Activated T-helper 2 cell treated with anti-CD3 and anti-CD28 coated beads, Interferon-gamma antibody, Interleukin-2, Interleukin-4, amounts not matched to agents 10 μg/mL and 5 μg/mL and 100 μg/mL, durations not matched to agents 14 hours and 24 hours and 36 hours (primary cell): ENCODE measurements at regions not wholly inside any gene's neighbourhood (a gene's known extent, or its start where the extent isn't known, plus 50 kb on each side); places are given as distances from the start of the nearest gene placed in this dataset.

Source experiments
- DNase-seq: peaks from one replicate; pipeline ENCODE4 v3.0.0; 2021; ENCODE audit warnings: low spot score
- H3K27ac Mint-ChIP-seq: one replicate; pipeline ENCODE4 v1.8.0; 2021; ENCODE audit warnings: mixed read lengths
- H3K27me3 Mint-ChIP-seq: one replicate; pipeline ENCODE4 v1.8.0; 2021; ENCODE audit warnings: low read depth, mixed read lengths
- H3K36me3 Mint-ChIP-seq: one replicate; pipeline ENCODE4 v1.8.0; 2021; ENCODE audit warnings: low read depth, mixed read lengths
- H3K4me1 Mint-ChIP-seq: one replicate; pipeline ENCODE4 v1.8.0; 2021; ENCODE audit warnings: low read depth, mixed read lengths
- H3K4me3 Mint-ChIP-seq: one replicate; pipeline ENCODE4 v1.8.0; 2021; ENCODE audit warnings: low read depth, mild to moderate bottlenecking, moderate library complexity, mixed read lengths
- H3K9me3 Mint-ChIP-seq: one replicate; pipeline ENCODE4 v1.8.0; 2021; ENCODE audit warnings: mixed read lengths
- intact Hi-C: fragments of 100-400 bp; cut with micrococcal nuclease; formaldehyde crosslinking; loops from one replicate; pipeline ENCODE4 v1.15.1; 2023

DNA sequence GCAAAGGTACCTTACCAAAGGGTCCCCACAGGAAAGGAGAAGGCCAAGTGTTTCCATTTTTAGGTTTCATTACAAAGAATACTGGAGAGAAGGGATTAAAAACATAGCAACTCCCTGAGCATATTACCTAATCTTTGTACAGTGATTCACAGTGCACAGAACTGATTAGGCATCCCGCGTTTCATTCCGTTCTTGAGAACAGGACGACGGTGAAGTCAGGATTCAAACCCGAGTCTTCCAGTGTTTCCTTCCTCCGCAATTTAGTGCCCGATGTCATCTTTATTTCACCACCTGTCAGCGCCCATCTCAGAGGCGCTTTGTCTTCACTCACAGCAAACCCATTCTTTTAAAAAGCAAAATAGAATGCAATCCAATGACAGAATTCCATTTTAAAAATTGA is 488.5 kb downstream of the EIPR1 start:
- Mint-ChIP-seq H3K27ac (no peak overlapping the region), H3K9me3 (no peaks in the 10 kb centered on the region), H3K4me3 (no peak overlapping the region), H3K27me3 (no peaks in the 10 kb centered on the region), H3K36me3 (no peaks in the 10 kb centered on the region), H3K4me1 (no peaks in the 10 kb centered on the region)
- intact Hi-C loops: no loop called here
- no peak for DNase-seq

DNA sequence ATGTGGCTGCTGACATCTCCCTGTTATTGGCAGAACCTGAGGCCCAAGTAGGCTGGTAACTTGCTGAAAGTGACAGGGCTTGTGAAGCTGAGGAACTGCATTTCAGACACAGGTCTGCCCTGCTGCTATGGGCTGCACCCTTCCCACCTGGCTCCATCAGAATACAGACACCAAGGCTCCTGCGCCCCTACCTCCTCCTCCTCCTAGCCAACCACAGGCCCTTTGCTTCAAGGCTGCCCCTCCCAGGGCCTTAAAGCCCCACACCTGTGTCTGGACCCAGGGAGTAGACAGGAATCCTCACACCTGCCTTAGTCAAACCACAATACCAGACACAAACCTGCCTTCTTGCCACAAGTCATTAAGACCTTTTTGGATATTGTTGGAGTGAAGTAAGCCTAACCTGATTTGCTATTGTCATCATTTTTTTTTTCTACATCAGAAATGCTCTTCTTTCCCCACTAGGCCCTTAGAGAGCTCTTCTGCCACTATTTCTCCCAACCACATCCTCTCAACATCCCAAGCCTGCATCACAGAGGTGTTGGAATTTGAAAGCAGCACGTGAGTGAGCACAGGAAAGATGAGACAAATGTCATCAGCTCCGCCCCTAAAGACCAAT is 489.7 kb downstream of the EIPR1 start:
- Mint-ChIP-seq H3K27me3 (no peaks in the 10 kb centered on the region), H3K4me1 (no peaks in the 10 kb centered on the region), H3K4me3 (no peak overlapping the region), H3K36me3 (no peaks in the 10 kb centered on the region), H3K27ac (no peak overlapping the region), H3K9me3 (peaks cover 5% of the 10 kb centered on the region)
- no peak for DNase-seq
- intact Hi-C loops: no loop called here

DNA sequence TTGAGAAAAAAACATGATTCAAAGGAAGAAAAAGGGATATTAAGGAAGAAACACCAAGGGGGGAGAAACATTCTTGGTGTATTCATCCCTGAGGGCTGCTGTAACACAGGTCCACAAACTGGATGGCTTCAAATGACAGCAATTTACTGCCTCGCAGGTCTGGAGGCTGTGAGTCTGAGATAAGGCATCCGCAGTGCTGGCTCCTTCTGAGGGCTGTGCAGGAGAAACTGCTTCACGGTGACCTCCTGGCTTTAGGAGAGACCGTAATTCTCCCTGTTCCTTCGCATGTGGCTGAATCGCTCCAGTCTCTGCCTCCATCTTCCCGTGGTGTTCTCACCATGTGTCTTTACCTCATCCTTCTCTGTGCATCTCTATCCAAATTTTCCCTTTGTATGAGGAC is 490.7 kb downstream of the EIPR1 start:
- H3K9me3 Mint-ChIP-seq: peaks cover 8% of the 10 kb centered on the region
- H3K4me1 Mint-ChIP-seq: no peaks in the 10 kb centered on the region
- no peak for DNase-seq
- intact Hi-C loops: no loop called here
- no peak overlapping the region for H3K27ac Mint-ChIP-seq
- no peaks in the 10 kb centered on the region for H3K27me3 Mint-ChIP-seq
- H3K4me3 Mint-ChIP-seq: no peak overlapping the region
- no peaks in the 10 kb centered on the region for H3K36me3 Mint-ChIP-seq

DNA sequence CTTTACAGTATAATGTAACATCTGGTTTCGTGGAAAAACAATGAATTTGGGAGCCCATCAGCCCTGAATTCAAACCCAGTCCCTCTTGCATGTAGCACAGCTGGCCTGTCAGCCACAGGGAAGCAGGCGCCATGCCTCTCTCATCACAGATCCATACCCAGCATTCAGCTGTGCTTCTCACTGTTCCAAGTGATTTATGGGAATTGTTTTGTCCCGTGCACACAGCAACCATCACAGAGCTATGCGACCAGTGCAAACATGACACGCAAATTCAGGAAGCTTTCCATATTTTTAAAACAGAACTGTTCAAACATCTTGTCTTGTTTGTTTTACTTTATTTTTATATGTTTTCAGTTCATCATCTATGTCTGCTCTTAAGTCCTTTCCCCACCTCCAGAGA is 496.1 kb downstream of the EIPR1 start:
- intact Hi-C loops: no loop called here
- H3K27me3 Mint-ChIP-seq: no peaks in the 10 kb centered on the region
- no peak for DNase-seq
- no peak overlapping the region for H3K27ac Mint-ChIP-seq
- H3K9me3 Mint-ChIP-seq: peaks cover 8% of the 10 kb centered on the region
- H3K4me3 Mint-ChIP-seq: no peak overlapping the region
- H3K4me1 Mint-ChIP-seq: no peaks in the 10 kb centered on the region
- H3K36me3 Mint-ChIP-seq: no peaks in the 10 kb centered on the region

DNA sequence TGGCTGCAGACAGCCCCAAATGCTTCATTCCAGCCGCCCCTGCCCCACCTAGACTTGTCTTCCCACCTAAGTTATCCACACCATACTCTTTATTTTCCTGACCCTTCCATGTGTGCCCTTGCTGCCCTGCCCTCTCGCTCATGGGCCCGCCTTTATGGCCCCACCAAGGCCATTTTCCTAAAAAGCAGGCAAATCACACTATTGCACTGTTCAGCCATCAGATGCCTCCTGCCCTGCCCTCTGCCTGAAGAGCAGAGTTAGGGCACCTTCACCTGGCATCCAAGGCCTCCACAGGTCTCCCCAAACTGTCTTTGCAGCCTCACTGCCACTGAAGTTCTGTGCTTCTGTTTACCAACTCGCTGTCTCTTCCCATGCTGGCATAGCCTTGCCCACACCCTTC is 496.7 kb downstream of the EIPR1 start:
- no peaks in the 10 kb centered on the region for H3K27me3 Mint-ChIP-seq
- DNase-seq: no peak
- peaks cover 8% of the 10 kb centered on the region for H3K9me3 Mint-ChIP-seq
- intact Hi-C loops: no loop called here
- H3K36me3 Mint-ChIP-seq: no peaks in the 10 kb centered on the region
- H3K4me3 Mint-ChIP-seq: no peak overlapping the region
- H3K4me1 Mint-ChIP-seq: no peaks in the 10 kb centered on the region
- no peak overlapping the region for H3K27ac Mint-ChIP-seq

DNA sequence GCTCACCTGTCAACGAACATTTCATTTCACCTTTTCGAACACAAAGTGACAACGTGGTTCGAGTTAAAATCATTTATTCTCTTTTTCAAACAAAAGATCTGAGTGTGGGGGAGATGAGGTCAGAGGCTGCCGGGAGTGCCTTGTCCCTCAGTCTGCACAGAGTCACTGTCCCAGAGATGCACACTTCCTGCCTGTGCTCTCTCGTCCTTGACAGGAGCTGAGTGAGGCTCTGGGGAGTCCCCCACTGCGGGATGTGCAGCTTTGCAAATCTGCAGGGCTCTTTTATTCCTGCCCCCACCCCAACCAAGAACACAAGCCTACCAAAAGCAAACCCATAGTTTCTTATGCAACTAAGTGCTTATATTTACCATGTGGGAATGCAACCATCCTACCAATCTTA is 497.8 kb downstream of the EIPR1 start:
- Mint-ChIP-seq H3K36me3 (no peaks in the 10 kb centered on the region), H3K4me3 (no peak overlapping the region), H3K4me1 (no peaks in the 10 kb centered on the region), H3K9me3 (peaks cover 8% of the 10 kb centered on the region), H3K27ac (no peak overlapping the region), H3K27me3 (no peaks in the 10 kb centered on the region)
- no peak for DNase-seq
- intact Hi-C loops: no loop called here

DNA sequence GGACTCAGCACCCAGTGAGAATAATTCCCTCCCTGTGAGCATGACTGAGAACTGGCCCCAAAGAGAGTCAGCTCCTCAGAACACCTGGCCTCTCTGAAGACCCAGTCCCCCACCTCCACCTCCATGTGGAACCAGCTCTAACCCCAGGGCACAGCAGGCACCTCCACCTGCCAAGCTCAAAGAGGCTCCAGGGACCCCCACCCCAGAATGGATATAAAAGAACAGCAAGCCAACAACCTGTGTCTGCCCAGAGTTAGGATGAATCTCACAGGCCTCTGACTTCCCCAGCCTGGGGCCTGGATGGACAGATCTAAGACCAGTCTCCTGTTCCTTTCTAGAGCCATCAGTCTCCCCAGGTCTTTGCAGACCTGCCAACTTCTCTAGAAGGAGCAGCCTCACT is 498.5 kb downstream of the EIPR1 start:
- H3K4me3 Mint-ChIP-seq: no peak overlapping the region
- H3K27ac Mint-ChIP-seq: no peak overlapping the region
- no peaks in the 10 kb centered on the region for H3K27me3 Mint-ChIP-seq
- H3K9me3 Mint-ChIP-seq: peaks cover 8% of the 10 kb centered on the region
- no peaks in the 10 kb centered on the region for H3K36me3 Mint-ChIP-seq
- intact Hi-C loops: no loop called here
- DNase-seq: no peak
- H3K4me1 Mint-ChIP-seq: no peaks in the 10 kb centered on the region

DNA sequence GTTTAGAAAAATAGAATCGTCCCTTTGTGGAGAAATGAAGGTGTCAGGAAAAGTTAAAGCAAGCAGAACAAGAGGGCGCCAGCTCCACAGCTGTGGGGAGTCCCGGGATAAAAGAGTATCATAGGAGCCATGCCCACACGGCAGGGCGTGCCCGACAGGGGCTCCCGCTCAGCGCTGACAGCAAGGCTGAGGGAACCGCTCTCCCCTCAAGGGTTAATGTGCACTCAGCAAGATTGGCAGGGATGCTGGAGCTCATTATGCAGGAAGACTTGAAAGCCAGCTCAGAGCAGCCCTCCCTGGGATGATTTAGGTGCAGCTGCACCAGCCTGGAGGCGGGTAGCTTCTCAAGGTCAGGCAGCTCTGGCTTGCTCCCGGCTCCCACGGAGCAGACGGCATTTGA is 500.2 kb downstream of the EIPR1 start:
- no peaks in the 10 kb centered on the region for H3K9me3 Mint-ChIP-seq
- H3K27ac Mint-ChIP-seq: no peak overlapping the region
- DNase-seq: no peak
- H3K4me3 Mint-ChIP-seq: no peak overlapping the region
- no peaks in the 10 kb centered on the region for H3K27me3 Mint-ChIP-seq
- peaks cover 2% of the 10 kb centered on the region for H3K4me1 Mint-ChIP-seq
- intact Hi-C loops: no loop called here
- H3K36me3 Mint-ChIP-seq: no peaks in the 10 kb centered on the region

DNA sequence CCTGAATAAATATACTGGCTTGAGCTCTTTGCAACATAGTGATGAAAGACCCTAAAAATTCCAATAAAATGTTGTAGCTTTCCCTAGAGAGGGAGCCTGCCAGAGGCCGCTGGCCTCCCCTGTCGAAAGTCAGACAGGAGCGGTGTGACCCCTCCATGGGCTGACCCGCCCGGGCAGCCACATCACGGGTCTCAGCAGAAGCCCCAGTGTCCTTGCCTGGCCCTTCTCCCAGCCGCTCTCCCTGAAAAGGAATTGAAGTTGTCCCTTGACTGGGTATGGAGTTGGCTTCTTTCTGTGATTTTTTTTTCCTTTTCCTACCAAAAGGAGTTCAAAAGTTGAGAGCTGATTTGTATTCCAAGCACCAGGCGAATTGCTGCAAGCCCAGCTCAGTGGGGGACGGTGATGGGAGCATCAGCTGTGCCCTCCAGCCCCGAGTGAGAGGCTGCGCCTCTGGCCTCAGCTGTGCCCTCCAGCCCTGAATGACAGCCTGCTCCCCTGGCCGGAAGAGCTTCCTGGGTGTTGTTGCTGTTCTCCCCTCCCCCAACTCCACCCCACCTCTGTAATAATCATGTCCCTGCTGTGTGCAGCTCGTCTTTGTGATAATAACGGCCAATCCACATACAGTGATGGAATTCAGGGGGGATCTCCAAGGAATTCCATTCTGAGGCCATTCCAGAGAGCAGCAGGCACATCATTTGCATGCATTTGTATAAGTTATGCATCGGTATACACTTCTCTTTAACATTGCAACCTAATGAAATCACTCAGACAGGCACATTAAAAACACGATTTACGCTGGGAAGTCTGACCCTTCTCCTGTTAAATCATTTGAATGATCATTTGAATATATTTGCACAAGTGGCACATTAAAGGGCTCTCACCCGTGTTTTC is 501.0 kb downstream of the EIPR1 start:
- Mint-ChIP-seq H3K27ac (no peak overlapping the region), H3K36me3 (no peaks in the 10 kb centered on the region)

DNA sequence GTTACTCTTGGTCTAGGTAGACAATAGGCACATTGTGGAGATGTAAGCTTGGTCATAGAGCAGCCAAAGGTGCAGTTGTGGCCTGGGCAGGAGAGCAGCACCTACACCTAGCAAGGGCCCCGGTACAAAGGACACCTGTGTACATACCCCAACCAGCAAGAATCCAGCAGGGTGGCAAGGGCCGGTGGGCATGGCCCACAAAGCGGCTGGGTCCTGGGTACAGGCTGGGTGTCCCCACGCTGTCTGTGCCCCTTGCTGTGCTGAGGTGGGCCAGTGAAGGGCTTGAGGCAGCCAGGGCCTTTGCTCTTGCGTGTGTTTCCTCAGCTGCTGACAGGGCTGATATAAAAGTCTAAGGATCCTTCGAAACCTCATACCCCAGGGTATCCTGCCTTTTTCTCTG is 501.8 kb downstream of the EIPR1 start:
- H3K9me3 Mint-ChIP-seq: no peaks in the 10 kb centered on the region
- no peak overlapping the region for H3K4me3 Mint-ChIP-seq
- no peaks in the 10 kb centered on the region for H3K27me3 Mint-ChIP-seq
- H3K27ac Mint-ChIP-seq: no peak overlapping the region
- H3K36me3 Mint-ChIP-seq: no peaks in the 10 kb centered on the region
- DNase-seq: no peak
- intact Hi-C loops: no loop called here
- peaks cover 2% of the 10 kb centered on the region for H3K4me1 Mint-ChIP-seq

More for the DNA sequence above, 501.0 kb downstream of the EIPR1 start:
- no peaks in the 10 kb centered on the region for H3K9me3 Mint-ChIP-seq
- H3K4me3 Mint-ChIP-seq: no peak overlapping the region
- DNase-seq: no peak
- no peaks in the 10 kb centered on the region for H3K27me3 Mint-ChIP-seq
- peaks cover 2% of the 10 kb centered on the region for H3K4me1 Mint-ChIP-seq
- intact Hi-C loops: no loop called here

DNA sequence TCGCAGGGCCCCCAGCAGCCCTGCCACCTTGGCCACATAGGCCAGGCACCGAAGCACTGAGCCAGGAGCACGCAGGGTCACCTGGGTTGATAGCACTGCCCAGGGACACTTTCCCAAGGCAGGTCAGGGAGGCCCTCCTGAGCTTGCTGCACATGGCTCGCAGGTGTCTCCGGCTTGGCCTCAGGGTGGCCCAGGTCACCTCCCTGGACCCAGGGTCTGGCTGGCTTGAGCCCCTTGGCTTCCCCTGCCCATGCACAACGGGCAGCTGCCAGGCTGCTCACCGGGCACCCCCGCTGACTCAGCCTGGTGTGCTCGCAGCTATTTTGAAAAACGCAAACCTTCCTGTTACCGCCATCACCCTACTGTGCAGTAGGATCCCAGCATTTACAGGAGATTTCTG is 502.3 kb downstream of the EIPR1 start:
- no peak overlapping the region for H3K27ac Mint-ChIP-seq
- peaks cover 2% of the 10 kb centered on the region for H3K4me1 Mint-ChIP-seq
- no peak overlapping the region for H3K4me3 Mint-ChIP-seq
- H3K36me3 Mint-ChIP-seq: no peaks in the 10 kb centered on the region
- no peaks in the 10 kb centered on the region for H3K9me3 Mint-ChIP-seq
- intact Hi-C loops: no loop called here
- no peaks in the 10 kb centered on the region for H3K27me3 Mint-ChIP-seq
- no peak for DNase-seq

DNA sequence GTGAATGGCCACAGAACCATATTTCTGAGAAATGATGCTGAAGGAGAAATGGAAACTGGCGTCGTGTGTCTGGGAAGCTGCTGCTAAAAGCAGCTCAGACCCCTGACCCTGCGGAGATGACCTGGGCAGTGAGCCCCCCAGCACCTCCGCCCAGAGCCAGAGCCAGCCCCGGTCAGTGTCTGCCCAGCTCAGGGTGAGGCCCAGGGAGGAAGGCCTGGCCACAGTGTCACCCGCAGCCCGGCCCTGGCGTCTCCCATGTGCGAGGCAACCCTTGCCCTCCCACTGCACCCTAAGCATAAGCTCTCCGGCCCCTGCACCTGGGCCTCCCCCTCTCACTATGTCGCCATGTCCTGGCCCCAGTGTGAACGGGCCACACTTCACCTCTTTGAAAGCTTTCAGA is 502.8 kb downstream of the EIPR1 start:
- Mint-ChIP-seq H3K27ac (no peak overlapping the region), H3K27me3 (no peaks in the 10 kb centered on the region), H3K4me3 (no peak overlapping the region), H3K4me1 (peaks cover 2% of the 10 kb centered on the region), H3K9me3 (no peaks in the 10 kb centered on the region), H3K36me3 (no peaks in the 10 kb centered on the region)
- intact Hi-C loops: no loop called here
- no peak for DNase-seq

DNA sequence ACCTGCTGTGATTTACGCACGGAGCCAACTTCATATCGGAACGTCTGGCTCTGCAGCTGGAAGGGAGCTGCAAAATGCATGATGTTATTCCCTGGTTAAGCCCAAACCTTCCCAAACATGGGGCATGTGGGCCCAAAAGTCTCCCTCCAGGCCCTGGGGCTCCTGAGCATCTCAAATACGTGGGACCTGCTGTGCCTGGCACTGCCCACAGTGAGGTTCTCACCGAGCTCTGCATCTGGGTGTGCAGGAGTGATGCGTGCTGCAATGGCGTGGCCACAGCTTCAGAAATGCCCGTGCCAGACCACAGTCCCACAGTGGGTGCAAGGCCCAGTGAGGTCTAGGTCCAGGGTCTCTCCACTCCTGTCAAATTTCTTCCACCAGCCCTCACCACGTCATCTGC is 503.3 kb downstream of the EIPR1 start:
- Mint-ChIP-seq H3K27me3 (no peaks in the 10 kb centered on the region), H3K27ac (no peak overlapping the region), H3K36me3 (no peaks in the 10 kb centered on the region), H3K4me3 (no peak overlapping the region), H3K9me3 (no peaks in the 10 kb centered on the region), H3K4me1 (peaks cover 2% of the 10 kb centered on the region)
- intact Hi-C loops: no loop called here
- no peak for DNase-seq
